Mammary epithelial cell (primary cell): ENCODE measurements at regions not wholly inside any gene's neighbourhood (a gene's known extent, or its start where the extent isn't known, plus 50 kb on each side); places are given as distances from the start of the nearest gene placed in this dataset.

Experiments used
- CTCF ChIP-seq, 2 donors: IDR thresholded peaks in 1 of 2; conservative IDR thresholded peaks in 1 of 2; 2 replicates each; pipeline ENCODE4 v1.5.1; 2011 to 2012; ENCODE audit warnings: inconsistent platforms in 2 of 2, low read length in 2 of 2, mild to moderate bottlenecking in 2 of 2, control low read depth in 1 of 2, low read depth in 1 of 2; ENCODE audit not compliant: insufficient read depth in 1 of 2; ENCODE audit errors: extremely low read depth in 1 of 2
- EZH2 ChIP-seq: IDR thresholded peaks from 2 replicates; pipeline ENCODE4 v1.6.1; 2012; ENCODE audit warnings: low read length, inconsistent platforms, borderline replicate concordance

GRCh38 chr20:59403261-59403961 lies 103.0 kb downstream of the EDN3 start:
- TF ChIP-seq CTCF (conservative IDR thresholded peaks at IDR 0.05 in 1 of 2, IDR thresholded peaks at IDR 0.05 in 1 of 2; ENCODE audit: extremely low read depth in 1 of 2, insufficient read depth in 1 of 2, low read depth in 1 of 2, low read length in 2 of 2), result peak; percentile 80 to 88
- TF ChIP-seq EZH2, result no peak
